DND-41 (cell line): ENCODE measurements at regions not wholly inside any gene's neighbourhood (a gene's known extent, or its start where the extent isn't known, plus 50 kb on each side); places are given as distances from the start of the nearest gene placed in this dataset.
A peak's percentile ranks its signal among the peaks of the same experiment; 100 is the strongest.

Experiments
- ATAC-seq: fragments of 200-7000 bp; cut with Tn5 transposase; 3 replicates; pipeline ENCODE4 v1.9.1; 2021; ENCODE audit warnings: low read depth; ENCODE audit not compliant: insufficient read depth
- DNase-seq: peaks from one replicate; pipeline ENCODE4 v3.0.0-alpha.2; 2020
- H2AFZ ChIP-seq: 2 replicates; pipeline ENCODE4 v1.6.0; 2012; ENCODE audit warnings: low read depth, low read length
- H3K27ac ChIP-seq: 2 replicates; pipeline ENCODE4 v1.5.1; 2012; ENCODE audit warnings: low read length, inconsistent platforms
- H3K27me3 ChIP-seq: fragments of 200-600 bp; sonication (generic); 2 replicates; pipeline ENCODE4 v1.6.0; 2012; ENCODE audit warnings: low read length, mild to moderate bottlenecking, inconsistent platforms; ENCODE audit not compliant: insufficient read depth, poor library complexity
- H3K36me3 ChIP-seq: 2 replicates; pipeline ENCODE4 v1.5.1; 2012; ENCODE audit warnings: low read length, inconsistent platforms; ENCODE audit not compliant: insufficient read depth
- H3K4me1 ChIP-seq: 2 replicates; pipeline ENCODE4 v1.5.1; 2012; ENCODE audit warnings: mild to moderate bottlenecking, low read length; ENCODE audit not compliant: insufficient read depth
- H3K4me2 ChIP-seq: 2 replicates; pipeline ENCODE4 v1.6.0; 2012; ENCODE audit warnings: mild to moderate bottlenecking, moderate library complexity, low read length, inconsistent platforms; ENCODE audit not compliant: insufficient read depth
- H3K4me3 ChIP-seq, 2 experiments: fragments of 200-600 bp in 1 of 2; shearing (Covaris generic) in 1 of 2; 2 replicates each; pipeline ENCODE4 v1.5.1; 2012 to 2016; ENCODE audit warnings: inconsistent platforms in 2 of 2, low read length in 2 of 2, mild to moderate bottlenecking in 2 of 2, low read depth in 1 of 2, moderate library complexity in 1 of 2
- H3K79me2 ChIP-seq: 2 replicates; pipeline ENCODE4 v1.6.0; 2012; ENCODE audit warnings: low read length, inconsistent platforms; ENCODE audit not compliant: insufficient read depth
- H3K9ac ChIP-seq: 2 replicates; pipeline ENCODE4 v1.6.0; 2012; ENCODE audit warnings: low read depth, mild to moderate bottlenecking, inconsistent platforms, low read length, moderate library complexity
- H3K9me3 ChIP-seq: 2 replicates; pipeline ENCODE4 v1.5.1; 2012; ENCODE audit warnings: low read length, moderate library complexity, mild to moderate bottlenecking, inconsistent platforms; ENCODE audit not compliant: insufficient read depth, severe bottlenecking
- H4K20me1 ChIP-seq: 2 replicates; pipeline ENCODE4 v1.6.0; 2012; ENCODE audit warnings: low read length; ENCODE audit not compliant: insufficient read depth
- CTCF ChIP-seq: IDR thresholded peaks from 2 replicates; pipeline ENCODE4 v1.5.1; 2012; ENCODE audit warnings: borderline replicate concordance, low read length, moderate library complexity, mild to moderate bottlenecking; ENCODE audit not compliant: poor library complexity, severe bottlenecking; ENCODE audit errors: extremely low read depth
- EZH2 ChIP-seq: IDR thresholded peaks from 3 replicates; pipeline ENCODE4 v1.6.1; 2012; ENCODE audit warnings: borderline replicate concordance, low read depth, mild to moderate bottlenecking, moderate library complexity, low read length, inconsistent platforms; ENCODE audit not compliant: severe bottlenecking

GRCh38 chr2:150858382-150858781 is 370.9 kb upstream of the RND3 start:
- H3K9me3 ChIP-seq: no peaks in the 10 kb centered on the region
- no peak overlapping the region for H3K9ac ChIP-seq
- H3K4me2 ChIP-seq: no peak overlapping the region
- H4K20me1 ChIP-seq: no peaks in the 10 kb centered on the region
- H3K27me3 ChIP-seq: no peaks in the 10 kb centered on the region
- no peaks in the 10 kb centered on the region for H3K79me2 ChIP-seq
- H2AFZ ChIP-seq: no peak overlapping the region
- no peaks in the 10 kb centered on the region for H3K36me3 ChIP-seq
- no peak overlapping the region for H3K4me3 ChIP-seq
- no peak overlapping the region for H3K27ac ChIP-seq
- ATAC-seq (no peak), DNase-seq (no peak)
- no peaks in the 10 kb centered on the region for H3K4me1 ChIP-seq
- TF ChIP-seq CTCF (no peak), EZH2 (no peak)

- TF ChIP-seq CTCF: no peak
- no peak for TF ChIP-seq EZH2
- no peak for DNase-seq
Observed at GRCh38 chr2:150856596-150857281, 369.3 kb upstream of the RND3 start.

DNA sequence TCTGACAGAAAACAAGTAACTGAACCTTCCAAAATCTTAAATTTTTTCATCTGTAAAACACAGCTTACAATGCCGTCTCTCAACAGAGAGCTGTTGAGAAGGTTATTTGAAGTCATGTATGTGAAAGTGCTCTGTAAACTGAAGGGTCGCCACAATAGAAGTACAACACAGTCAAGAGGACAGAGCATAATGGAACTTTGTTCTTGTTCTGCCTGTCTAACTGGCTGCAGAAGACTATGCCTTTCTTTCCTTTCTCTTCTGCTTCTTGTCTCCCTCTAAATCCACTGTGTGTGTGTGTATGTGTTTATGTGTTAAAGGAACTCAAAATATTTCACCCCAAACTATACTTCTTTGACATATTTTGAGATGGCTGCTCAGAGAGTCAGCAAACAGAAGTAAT is 365.8 kb upstream of the RND3 start:
- ATAC-seq (no peak), DNase-seq (no peak)
- no peaks in the 10 kb centered on the region for H3K79me2 ChIP-seq
- peak overlapping the region; percentile 51; the same call in 1 of the 2 replicates for H2AFZ ChIP-seq
- H3K9ac ChIP-seq: no peak overlapping the region
- no peaks in the 10 kb centered on the region for H4K20me1 ChIP-seq
- no peak overlapping the region for H3K4me2 ChIP-seq
- H3K27ac ChIP-seq: no peak overlapping the region
- peaks cover 12% of the 10 kb centered on the region for H3K9me3 ChIP-seq
- no peaks in the 10 kb centered on the region for H3K27me3 ChIP-seq
- H3K4me1 ChIP-seq: no peaks in the 10 kb centered on the region
- no peak for TF ChIP-seq EZH2
- no peak for TF ChIP-seq CTCF
- no peaks in the 10 kb centered on the region for H3K36me3 ChIP-seq
- H3K4me3 ChIP-seq: no peak overlapping the region

More at GRCh38 chr2:150856596-150857281, 369.3 kb upstream of the RND3 start:
- H4K20me1 ChIP-seq: no peaks in the 10 kb centered on the region
- H3K4me3 ChIP-seq: no peak overlapping the region
- H3K27ac ChIP-seq: no peak overlapping the region
- no peak overlapping the region for H2AFZ ChIP-seq
- H3K4me1 ChIP-seq: no peaks in the 10 kb centered on the region
- no peak overlapping the region for H3K9ac ChIP-seq
- no peaks in the 10 kb centered on the region for H3K36me3 ChIP-seq
- H3K79me2 ChIP-seq: no peaks in the 10 kb centered on the region
- ATAC-seq: no peak
- H3K4me2 ChIP-seq: no peak overlapping the region
- H3K9me3 ChIP-seq: no peaks in the 10 kb centered on the region
- H3K27me3 ChIP-seq: no peaks in the 10 kb centered on the region

GRCh38 chr2:150850641-150851040 is 363.2 kb upstream of the RND3 start:
- Histone ChIP-seq H3K4me2 (no peak overlapping the region), H3K4me1 (no peaks in the 10 kb centered on the region), H3K9me3 (peaks cover 12% of the 10 kb centered on the region), H3K36me3 (no peaks in the 10 kb centered on the region), H3K27me3 (no peaks in the 10 kb centered on the region), H2AFZ (no peak overlapping the region), H3K79me2 (no peaks in the 10 kb centered on the region), H3K4me3 (no peak overlapping the region), H3K9ac (no peak overlapping the region), H3K27ac (no peak overlapping the region), H4K20me1 (no peaks in the 10 kb centered on the region)
- TF ChIP-seq EZH2 (no peak), CTCF (no peak)
- DNase-seq (no peak), ATAC-seq (no peak)
